Calu3 (cell line): ENCODE measurements at regions not wholly inside any gene's neighbourhood (a gene's known extent, or its start where the extent isn't known, plus 50 kb on each side); places are given as distances from the start of the nearest gene placed in this dataset.

Source experiments
- BruUV-seq: library from RNA; stranded (reverse); fragments of 400-500 nt; replicated peaks from 2 replicates; lab custom pipeline; 2021; lab: Mats Ljungman, UMichigan
- CTCF ChIA-PET: fragments of 300-600 bp; sonication (Branson Sonifier 250); formaldehyde crosslinking; loops from one replicate; lab custom pipeline; 2022; ENCODE audit warnings: antibody characterized with exemption; lab: Charles Lee
- DNase-seq: peaks from one replicate; pipeline ENCODE4 v3.0.0; 2022
- H3K27ac Mint-ChIP-seq: one replicate; pipeline ENCODE4 v1.8.0; 2022; ENCODE audit warnings: mixed read lengths; ENCODE audit not compliant: unreplicated experiment
- H3K27me3 Mint-ChIP-seq: one replicate; pipeline ENCODE4 v1.8.0; 2022; ENCODE audit warnings: mixed read lengths; ENCODE audit not compliant: unreplicated experiment
- H3K36me3 Mint-ChIP-seq: one replicate; pipeline ENCODE4 v1.8.0; 2022; ENCODE audit warnings: mild to moderate bottlenecking, moderate library complexity, mixed read lengths; ENCODE audit not compliant: insufficient read depth, unreplicated experiment
- H3K4me1 Mint-ChIP-seq: one replicate; pipeline ENCODE4 v1.8.0; 2022; ENCODE audit warnings: mild to moderate bottlenecking, low read depth, mixed read lengths; ENCODE audit not compliant: unreplicated experiment
- H3K4me3 Mint-ChIP-seq: one replicate; pipeline ENCODE4 v1.8.0; 2022; ENCODE audit warnings: mild to moderate bottlenecking, low read depth, moderate library complexity, mixed read lengths; ENCODE audit not compliant: unreplicated experiment
- H3K9me3 Mint-ChIP-seq: one replicate; pipeline ENCODE4 v1.8.0; 2022; ENCODE audit warnings: low read depth, mixed read lengths; ENCODE audit not compliant: unreplicated experiment
- intact Hi-C: fragments of 100-400 bp; cut with micrococcal nuclease; formaldehyde crosslinking; loops from one replicate; pipeline ENCODE4 v1.10.0; 2022; ENCODE audit not compliant: unreplicated experiment
- TF ChIP-seq, protein P1 (sequence below): fragments of 200-600 bp; IDR thresholded peaks from one replicate; pipeline ENCODE4 v1.8.0; 2022; ENCODE audit warnings: antibody characterized with exemption; ENCODE audit not compliant: unreplicated experiment

DNA sequence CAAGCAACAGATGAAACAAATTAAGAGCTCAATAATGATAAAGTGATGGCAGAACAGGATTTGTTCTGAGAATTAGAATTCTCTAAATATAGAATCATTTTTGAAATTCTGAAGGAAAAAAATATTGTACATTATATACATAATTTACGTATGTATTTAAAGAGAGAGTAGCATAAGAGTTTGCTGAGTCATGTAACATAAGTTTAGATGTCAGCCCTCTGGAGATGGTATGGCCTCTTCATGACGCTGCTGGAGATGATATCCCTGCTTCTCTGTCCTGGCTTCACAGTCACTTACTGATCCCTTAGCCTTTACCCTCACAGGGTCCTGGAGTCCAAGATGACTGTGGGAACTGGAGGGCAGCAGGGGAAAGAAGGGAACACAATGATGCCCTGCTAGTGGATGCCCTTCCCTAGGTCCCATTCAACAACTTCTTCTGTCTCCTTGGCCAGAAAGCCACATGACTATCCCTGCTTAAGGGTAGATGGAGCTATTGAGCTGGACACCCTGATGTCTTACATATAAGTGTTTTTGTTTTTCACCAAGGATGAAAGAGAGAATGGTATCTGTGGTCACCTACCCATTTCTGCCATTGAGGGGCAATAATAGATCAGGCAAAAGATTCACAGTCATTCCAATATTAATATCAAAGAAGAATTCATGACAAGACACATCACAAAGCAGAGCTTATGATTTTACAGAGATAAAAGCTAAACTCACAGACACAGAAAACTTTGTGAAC, 753.1 kb downstream of the TBC1D22A start:
- intact Hi-C loops = no loop called here
- Mint-ChIP-seq H3K4me3 (no peak overlapping the region), H3K36me3 (no peaks in the 10 kb centered on the region), H3K9me3 (peaks cover 10% of the 10 kb centered on the region), H3K27me3 (no peaks in the 10 kb centered on the region), H3K4me1 (no peaks in the 10 kb centered on the region), H3K27ac (no peak overlapping the region)
- no TSS peak for BruUV-seq
- CTCF ChIA-PET = interaction anchor here (0.6 to 0.7 kb wide), 2 partner anchors 31 to 45 kb away, joined by 4 to 7 read pairs; no protein-coding TSS in a partner anchor
- DNase-seq = no peak
- TF ChIP-seq, protein P1, sequence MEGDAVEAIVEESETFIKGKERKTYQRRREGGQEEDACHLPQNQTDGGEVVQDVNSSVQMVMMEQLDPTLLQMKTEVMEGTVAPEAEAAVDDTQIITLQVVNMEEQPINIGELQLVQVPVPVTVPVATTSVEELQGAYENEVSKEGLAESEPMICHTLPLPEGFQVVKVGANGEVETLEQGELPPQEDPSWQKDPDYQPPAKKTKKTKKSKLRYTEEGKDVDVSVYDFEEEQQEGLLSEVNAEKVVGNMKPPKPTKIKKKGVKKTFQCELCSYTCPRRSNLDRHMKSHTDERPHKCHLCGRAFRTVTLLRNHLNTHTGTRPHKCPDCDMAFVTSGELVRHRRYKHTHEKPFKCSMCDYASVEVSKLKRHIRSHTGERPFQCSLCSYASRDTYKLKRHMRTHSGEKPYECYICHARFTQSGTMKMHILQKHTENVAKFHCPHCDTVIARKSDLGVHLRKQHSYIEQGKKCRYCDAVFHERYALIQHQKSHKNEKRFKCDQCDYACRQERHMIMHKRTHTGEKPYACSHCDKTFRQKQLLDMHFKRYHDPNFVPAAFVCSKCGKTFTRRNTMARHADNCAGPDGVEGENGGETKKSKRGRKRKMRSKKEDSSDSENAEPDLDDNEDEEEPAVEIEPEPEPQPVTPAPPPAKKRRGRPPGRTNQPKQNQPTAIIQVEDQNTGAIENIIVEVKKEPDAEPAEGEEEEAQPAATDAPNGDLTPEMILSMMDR = no peak

DNA sequence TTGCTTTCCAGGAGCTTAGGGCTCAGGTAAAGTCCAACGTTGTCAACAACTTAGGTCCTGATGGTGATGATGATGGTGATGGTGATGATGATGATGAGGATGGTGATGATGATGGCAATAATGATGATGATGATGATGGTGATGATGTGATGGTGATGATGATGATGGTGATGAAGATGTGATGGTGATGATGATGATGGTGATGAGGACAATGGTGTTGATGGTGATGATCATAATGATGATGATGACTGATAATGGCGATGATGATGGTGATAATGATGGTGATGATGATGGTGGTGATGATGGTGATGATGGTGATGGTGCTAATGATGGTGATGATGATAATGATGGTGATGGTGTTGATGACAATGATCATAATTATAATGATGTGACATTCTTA, 750.2 kb downstream of the TBC1D22A start:
- no peak for DNase-seq
- Mint-ChIP-seq H3K4me3 (no peak overlapping the region), H3K27me3 (no peaks in the 10 kb centered on the region), H3K36me3 (no peaks in the 10 kb centered on the region), H3K9me3 (peaks cover 8% of the 10 kb centered on the region), H3K27ac (no peak overlapping the region), H3K4me1 (no peaks in the 10 kb centered on the region)
- intact Hi-C loops = no loop called here
- TF ChIP-seq, protein P1 = no peak
- no TSS peak for BruUV-seq
- CTCF ChIA-PET = no interaction called here

DNA sequence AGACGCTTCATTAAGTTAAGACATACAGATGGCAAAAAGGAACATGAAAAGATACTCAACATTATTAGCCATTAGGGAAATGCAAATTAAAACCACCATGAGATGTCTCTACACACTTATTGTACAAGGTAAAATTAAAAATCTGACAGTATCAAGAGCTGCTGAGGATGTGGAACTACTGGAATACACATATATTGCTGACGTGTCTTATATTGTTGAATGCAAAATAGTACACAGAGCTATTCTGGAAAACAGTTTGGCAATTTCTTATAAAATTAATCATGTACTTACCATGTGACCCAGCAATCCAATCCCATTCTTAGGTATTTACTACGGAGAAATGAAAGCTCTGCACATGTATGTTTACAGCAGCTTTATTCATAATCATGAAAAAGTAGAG, 742.5 kb downstream of the TBC1D22A start:
- H3K9me3 Mint-ChIP-seq = peaks cover 12% of the 10 kb centered on the region
- no peaks in the 10 kb centered on the region for H3K27me3 Mint-ChIP-seq
- CTCF ChIA-PET = interaction anchor here (0.6 kb wide), 1 partner anchor 407 kb away, joined by 3 read pairs; no protein-coding TSS in a partner anchor
- H3K4me1 Mint-ChIP-seq = no peaks in the 10 kb centered on the region
- H3K4me3 Mint-ChIP-seq = no peak overlapping the region
- no peak for DNase-seq
- TF ChIP-seq, protein P1 = no peak
- no peaks in the 10 kb centered on the region for H3K36me3 Mint-ChIP-seq
- intact Hi-C loops = no loop called here
- no peak overlapping the region for H3K27ac Mint-ChIP-seq
- no TSS peak for BruUV-seq

DNA sequence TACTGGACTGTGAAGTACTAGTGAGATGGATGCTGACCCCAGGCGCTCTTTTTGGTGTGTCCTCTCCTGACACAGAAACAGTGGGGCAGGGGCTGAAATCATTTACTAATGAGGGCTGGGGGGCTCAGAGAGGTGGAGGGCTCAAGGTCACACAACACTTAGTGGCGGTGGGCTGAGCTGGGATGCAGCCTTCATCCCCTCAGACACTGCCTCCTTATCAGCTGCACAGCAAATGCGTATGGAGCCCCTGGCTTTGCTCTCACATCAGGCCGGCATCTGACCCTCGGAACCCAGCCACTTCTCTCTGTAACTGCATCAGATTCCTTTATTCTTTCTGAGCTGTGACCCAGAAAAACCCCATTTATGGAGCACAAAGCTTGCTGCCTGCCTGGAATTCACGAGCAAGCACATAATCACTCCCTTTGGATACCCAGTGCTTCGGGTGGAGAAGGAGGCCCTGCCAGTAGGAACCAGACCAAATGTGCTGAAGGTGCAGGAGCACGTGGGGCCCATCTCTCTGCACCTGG, 736.6 kb downstream of the TBC1D22A start:
- CTCF ChIA-PET = no interaction called here
- Mint-ChIP-seq H3K36me3 (no peaks in the 10 kb centered on the region), H3K9me3 (peaks cover 17% of the 10 kb centered on the region), H3K4me1 (no peaks in the 10 kb centered on the region), H3K4me3 (no peak overlapping the region), H3K27ac (no peak overlapping the region), H3K27me3 (no peaks in the 10 kb centered on the region)
- TF ChIP-seq, protein P1 = no peak
- intact Hi-C loops = no loop called here
- no TSS peak for BruUV-seq
- no peak for DNase-seq
